NB4 (cell line): ENCODE measurements at regions not wholly inside any gene's neighbourhood (a gene's known extent, or its start where the extent isn't known, plus 50 kb on each side); places are given as distances from the start of the nearest gene placed in this dataset.

Experiments used
- CTCF ChIP-seq: IDR thresholded peaks from one replicate; pipeline ENCODE4 v1.5.1; 2012; ENCODE audit warnings: low read depth, low read length
- MAX ChIP-seq: IDR thresholded peaks from 2 replicates; pipeline ENCODE4 v1.6.1; 2011; ENCODE audit warnings: low read depth, low read length
- POLR2A ChIP-seq: IDR thresholded peaks from 2 replicates; pipeline ENCODE4 v1.6.1; 2011; ENCODE audit warnings: mild to moderate bottlenecking; ENCODE audit not compliant: insufficient read length; ENCODE audit errors: extremely low read depth

DNA sequence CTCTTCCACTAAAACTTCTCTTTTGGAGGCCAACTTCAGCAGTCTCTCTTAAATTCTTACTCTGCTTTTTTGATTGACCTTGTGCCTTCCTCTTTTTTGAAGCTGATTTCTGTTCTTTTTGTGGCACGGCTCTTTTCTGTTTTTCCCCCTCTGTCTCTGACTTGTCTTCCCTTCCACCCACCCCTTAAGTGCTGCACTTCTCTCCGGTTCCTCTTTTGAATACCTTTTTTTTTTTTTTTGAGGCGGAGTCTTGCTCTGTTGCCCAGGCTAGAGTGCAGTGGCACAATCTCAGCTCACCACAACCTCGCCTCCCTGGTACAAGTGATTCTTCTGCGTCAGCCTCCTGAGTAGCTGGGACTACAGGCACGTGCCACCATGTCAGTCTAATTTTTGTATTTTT is 211.9 kb downstream of the BLID start:
- TF ChIP-seq CTCF: no peak
- no peak for TF ChIP-seq POLR2A
- no peak for TF ChIP-seq MAX
